ENCODE measurements at regions not wholly inside any gene's neighbourhood (a gene's known extent, or its start where the extent isn't known, plus 50 kb on each side); places are given as distances from the start of the nearest gene placed in this dataset.
"Not testable (repeated sequence)": the region's sequence is repeated elsewhere in the genome, so short reads cannot be mapped to it uniquely, and the experiment has no call there.

DNA sequence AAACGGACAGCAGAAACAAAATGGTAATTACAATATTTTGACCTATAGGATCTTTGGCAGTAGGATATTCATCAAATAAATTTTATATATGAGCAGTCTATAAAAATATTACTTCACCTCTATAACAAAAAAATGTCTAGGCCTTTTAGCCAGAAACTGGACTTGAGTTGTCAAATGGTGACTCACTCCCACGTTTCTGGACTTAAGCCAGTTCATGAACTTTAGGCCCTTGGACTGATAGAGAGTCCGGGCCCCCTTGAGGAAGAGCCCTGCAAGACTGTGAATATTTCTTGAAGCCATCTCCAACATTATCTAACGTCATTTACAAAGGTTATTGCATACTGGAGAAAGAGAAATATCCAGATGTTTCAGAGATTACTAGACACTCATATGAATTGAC lies 106.8 kb upstream of the FAM47A start:
- DNase-seq: no peak

GRCh38 chrX:34230156-34230555 lies 98.0 kb upstream of the FAM47A start:
- not testable (repeated sequence) for DNase-seq

GRCh38 chrX:34227804-34228203 lies 95.7 kb upstream of the FAM47A start:
- no peak for DNase-seq

GRCh38 chrX:34223574-34223973 lies 91.5 kb upstream of the FAM47A start:
- DNase-seq: no peak

DNA sequence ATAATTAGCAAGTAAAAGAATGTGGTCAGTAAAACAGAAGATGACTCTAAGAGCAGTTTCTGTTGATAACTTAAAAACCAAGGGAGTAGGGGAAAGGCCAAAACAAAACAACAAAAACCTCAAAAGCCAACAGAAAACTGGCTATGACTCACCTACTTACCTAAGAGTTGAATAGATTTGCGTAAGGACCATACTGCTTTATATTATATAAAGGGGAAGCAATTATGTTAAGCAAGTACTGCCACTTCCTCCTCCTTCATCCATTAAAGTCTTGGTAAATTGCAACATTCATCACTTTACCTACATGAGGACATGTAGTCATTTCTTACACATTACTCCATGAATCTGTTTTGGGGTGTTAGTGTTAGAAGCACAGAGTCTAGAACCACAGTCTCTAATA lies 85.9 kb upstream of the FAM47A start:
- DNase-seq: no peak

GRCh38 chrX:34197946-34198345 lies 65.8 kb upstream of the FAM47A start:
- DNase-seq: no peak
